ENCODE measurements at regions not wholly inside any gene's neighbourhood (a gene's known extent, or its start where the extent isn't known, plus 50 kb on each side); places are given as distances from the start of the nearest gene placed in this dataset.

GRCh38 chr6:19472153-19472552 lies 365.0 kb upstream of the ID4 start:
- TF ChIP-seq POLR2AphosphoS5 (IDR thresholded peaks at IDR 0.05) (no peak), EP300 (IDR thresholded peaks at IDR 0.05) (no peak), POLR2A (IDR thresholded peaks at IDR 0.05) (no peak)
- TF ChIP-seq, protein P1, sequence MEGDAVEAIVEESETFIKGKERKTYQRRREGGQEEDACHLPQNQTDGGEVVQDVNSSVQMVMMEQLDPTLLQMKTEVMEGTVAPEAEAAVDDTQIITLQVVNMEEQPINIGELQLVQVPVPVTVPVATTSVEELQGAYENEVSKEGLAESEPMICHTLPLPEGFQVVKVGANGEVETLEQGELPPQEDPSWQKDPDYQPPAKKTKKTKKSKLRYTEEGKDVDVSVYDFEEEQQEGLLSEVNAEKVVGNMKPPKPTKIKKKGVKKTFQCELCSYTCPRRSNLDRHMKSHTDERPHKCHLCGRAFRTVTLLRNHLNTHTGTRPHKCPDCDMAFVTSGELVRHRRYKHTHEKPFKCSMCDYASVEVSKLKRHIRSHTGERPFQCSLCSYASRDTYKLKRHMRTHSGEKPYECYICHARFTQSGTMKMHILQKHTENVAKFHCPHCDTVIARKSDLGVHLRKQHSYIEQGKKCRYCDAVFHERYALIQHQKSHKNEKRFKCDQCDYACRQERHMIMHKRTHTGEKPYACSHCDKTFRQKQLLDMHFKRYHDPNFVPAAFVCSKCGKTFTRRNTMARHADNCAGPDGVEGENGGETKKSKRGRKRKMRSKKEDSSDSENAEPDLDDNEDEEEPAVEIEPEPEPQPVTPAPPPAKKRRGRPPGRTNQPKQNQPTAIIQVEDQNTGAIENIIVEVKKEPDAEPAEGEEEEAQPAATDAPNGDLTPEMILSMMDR (IDR thresholded peaks at IDR 0.05) = no peak
